Breast epithelium (tissue), 4 donors: ENCODE measurements at regions not wholly inside any gene's neighbourhood (a gene's known extent, or its start where the extent isn't known, plus 50 kb on each side); places are given as distances from the start of the nearest gene placed in this dataset.
A peak's percentile ranks its signal among the peaks of the same experiment; 100 is the strongest.

Experiments
- DNase-seq, 2 donors: peaks; one replicate each; pipeline ENCODE4 v3.0.0-alpha.2; 2019; ENCODE audit warnings: low spot score in 2 of 2
- H3K27ac ChIP-seq, 2 donors: fragments of 200-600 bp; sonication (generic) in 1 of 2; one replicate each; pipeline ENCODE4 v1.5.1; 2016 to 2019; ENCODE audit warnings: mild to moderate bottlenecking in 1 of 2
- H3K27me3 ChIP-seq, 2 donors: fragments of 200-600 bp; sonication (generic) in 1 of 2; one replicate each; pipeline versions ENCODE4 v1.5.1 to v1.6.0; 2017 to 2019; ENCODE audit warnings: control low read depth in 1 of 2, mild to moderate bottlenecking in 1 of 2
- H3K36me3 ChIP-seq: fragments of 200-600 bp; one replicate; pipeline ENCODE4 v1.5.1; 2019
- H3K4me1 ChIP-seq, 2 donors: fragments of 200-600 bp; sonication (generic); one replicate each; pipeline ENCODE4 v1.5.1; 2016 to 2019; ENCODE audit warnings: control low read depth in 1 of 2
- H3K4me3 ChIP-seq, 3 donors: fragments of 200-600 bp; sonication (generic); 1 replicate in 2 of 3; 2 replicates in 1 of 3; pipeline ENCODE4 v1.5.1; 2016 to 2019; ENCODE audit warnings: mild to moderate bottlenecking in 3 of 3, moderate library complexity in 2 of 3
- H3K9me3 ChIP-seq, 2 donors: fragments of 200-600 bp; sonication (generic) in 1 of 2; one replicate each; pipeline ENCODE4 v1.5.1; 2016 to 2019; ENCODE audit warnings: control low read depth in 1 of 2
- CTCF ChIP-seq, 3 donors: fragments of 450-650 bp; IDR thresholded peaks; one replicate each; pipeline ENCODE4 v1.5.1; 2016 to 2017; ENCODE audit warnings: antibody characterized with exemption in 3 of 3, mild to moderate bottlenecking in 3 of 3, moderate library complexity in 3 of 3
- POLR2A ChIP-seq: fragments of 450-650 bp; IDR thresholded peaks from one replicate; pipeline ENCODE4 v1.6.1; 2016; ENCODE audit warnings: antibody characterized with exemption, mild to moderate bottlenecking, moderate library complexity
- POLR2AphosphoS5 ChIP-seq, 3 donors: sonication (generic); formaldehyde crosslinking; IDR thresholded peaks; one replicate each; pipeline ENCODE4 v1.6.1; 2017; ENCODE audit warnings: antibody characterized with exemption in 3 of 3
- intact Hi-C: fragments of 100-400 bp; cut with DNase I; formaldehyde crosslinking; loops from one replicate; pipeline ENCODE4 v1.15.1; 2023; ENCODE audit warnings: low total_unique reads

GRCh38 chr4:137307806-137308205 is 224.5 kb downstream of the PCDH18 start:
- Histone ChIP-seq H3K9me3 (no peaks in the 10 kb centered on the region), H3K27me3 (no peaks in the 10 kb centered on the region), H3K4me3 (no peak overlapping the region), H3K36me3 (no peaks in the 10 kb centered on the region), H3K4me1 (no peaks in the 10 kb centered on the region), H3K27ac (peak overlapping the region in 1 of 2 donors; percentile 6)
- TF ChIP-seq POLR2AphosphoS5 (IDR thresholded peaks at IDR 0.05) (no peak), POLR2A (no peak), CTCF (IDR thresholded peaks at IDR 0.05) (no peak)
- no peak for DNase-seq
- intact Hi-C loops: no loop called here

GRCh38 chr4:137300776-137301175 is 231.5 kb downstream of the PCDH18 start:
- Histone ChIP-seq H3K27ac (no peak overlapping the region), H3K36me3 (no peaks in the 10 kb centered on the region), H3K4me3 (no peak overlapping the region), H3K27me3 (no peaks in the 10 kb centered on the region), H3K4me1 (no peaks in the 10 kb centered on the region), H3K9me3 (no peaks in the 10 kb centered on the region)
- no peak for DNase-seq
- TF ChIP-seq POLR2A (no peak), POLR2AphosphoS5 (IDR thresholded peaks at IDR 0.05) (no peak), CTCF (IDR thresholded peaks at IDR 0.05) (no peak)
- intact Hi-C loops: no loop called here

GRCh38 chr4:137299281-137299680 is 233.0 kb downstream of the PCDH18 start:
- H3K36me3 ChIP-seq: no peaks in the 10 kb centered on the region
- DNase-seq: no peak
- no peak overlapping the region for H3K27ac ChIP-seq
- no peaks in the 10 kb centered on the region for H3K9me3 ChIP-seq
- no peaks in the 10 kb centered on the region for H3K4me1 ChIP-seq
- H3K27me3 ChIP-seq: no peaks in the 10 kb centered on the region
- intact Hi-C loops: no loop called here
- TF ChIP-seq POLR2A (no peak), CTCF (IDR thresholded peaks at IDR 0.05) (no peak), POLR2AphosphoS5 (IDR thresholded peaks at IDR 0.05) (no peak)
- H3K4me3 ChIP-seq: no peak overlapping the region

GRCh38 chr4:137293281-137293680 is 239.0 kb downstream of the PCDH18 start:
- intact Hi-C loops: no loop called here
- TF ChIP-seq CTCF (IDR thresholded peaks at IDR 0.05): no peak
- TF ChIP-seq POLR2A: no peak
- no peak for TF ChIP-seq POLR2AphosphoS5 (IDR thresholded peaks at IDR 0.05)
- no peak for DNase-seq

GRCh38 chr4:137283737-137284136 is 248.6 kb downstream of the PCDH18 start:
- no peak for TF ChIP-seq POLR2AphosphoS5 (IDR thresholded peaks at IDR 0.05)
- no peak for TF ChIP-seq POLR2A
- no peak for TF ChIP-seq CTCF (IDR thresholded peaks at IDR 0.05)
- intact Hi-C loops: no loop called here
- no peak for DNase-seq

More at GRCh38 chr4:137293281-137293680, 239.0 kb downstream of the PCDH18 start:
- H3K4me3 ChIP-seq: peak overlapping the region in 1 of 3 donors; percentile 37
- H3K4me1 ChIP-seq: no peaks in the 10 kb centered on the region
- H3K27me3 ChIP-seq: no peaks in the 10 kb centered on the region
- peak overlapping the region; percentile 33 to 34 for H3K27ac ChIP-seq
- H3K36me3 ChIP-seq: no peaks in the 10 kb centered on the region
- no peaks in the 10 kb centered on the region for H3K9me3 ChIP-seq

More at GRCh38 chr4:137283737-137284136, 248.6 kb downstream of the PCDH18 start:
- no peaks in the 10 kb centered on the region for H3K4me1 ChIP-seq
- H3K4me3 ChIP-seq: no peak overlapping the region
- H3K27me3 ChIP-seq: no peaks in the 10 kb centered on the region
- H3K36me3 ChIP-seq: no peaks in the 10 kb centered on the region
- no peaks in the 10 kb centered on the region for H3K9me3 ChIP-seq
- no peak overlapping the region for H3K27ac ChIP-seq
